NCI-H748 (cell line): ENCODE measurements at regions not wholly inside any gene's neighbourhood (a gene's known extent, or its start where the extent isn't known, plus 50 kb on each side); places are given as distances from the start of the nearest gene placed in this dataset.
"Not testable (repeated sequence)": the region's sequence is repeated elsewhere in the genome, so short reads cannot be mapped to it uniquely, and the experiment has no call there.

Experiments
- DNase-seq: peaks from one replicate; lab custom pipeline; 2025; ENCODE audit not compliant: unreplicated experiment; lab: John Stamatoyannopoulos, UW

DNA sequence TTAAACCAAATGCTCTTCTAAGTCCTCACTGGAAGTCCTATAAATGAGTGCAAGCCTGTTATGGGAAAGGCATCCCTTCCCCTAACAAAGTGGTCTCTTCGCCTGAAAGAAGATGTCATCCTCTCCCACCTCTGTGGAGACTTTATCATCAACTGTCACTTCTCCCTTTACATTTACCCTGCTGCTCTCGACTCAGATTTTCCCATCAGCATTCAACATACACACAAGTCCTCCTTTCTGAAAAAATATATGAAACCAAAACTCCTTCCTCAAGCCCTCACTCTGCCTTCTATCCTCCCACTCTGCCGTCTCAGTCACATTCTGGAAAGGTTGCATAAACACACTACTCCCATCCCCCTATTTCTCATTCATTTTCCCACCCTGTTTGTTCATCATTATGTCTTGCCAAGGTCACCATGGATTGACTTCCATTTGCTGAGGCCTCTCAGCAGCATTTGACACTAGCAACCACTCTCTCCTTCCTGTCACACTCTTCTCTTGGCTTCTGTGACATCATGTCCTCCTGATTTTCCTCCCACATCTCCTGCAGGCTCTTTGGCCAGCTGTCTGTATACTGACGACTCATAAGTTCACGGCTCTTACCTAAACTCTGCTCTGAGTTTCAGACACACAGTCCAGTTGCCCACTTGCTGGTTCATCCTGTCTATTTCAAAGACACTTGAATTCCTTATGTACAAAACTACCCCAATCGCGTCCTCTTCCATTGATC, 70.3 kb upstream of the SMAD3 start:
- no peak for DNase-seq

DNA sequence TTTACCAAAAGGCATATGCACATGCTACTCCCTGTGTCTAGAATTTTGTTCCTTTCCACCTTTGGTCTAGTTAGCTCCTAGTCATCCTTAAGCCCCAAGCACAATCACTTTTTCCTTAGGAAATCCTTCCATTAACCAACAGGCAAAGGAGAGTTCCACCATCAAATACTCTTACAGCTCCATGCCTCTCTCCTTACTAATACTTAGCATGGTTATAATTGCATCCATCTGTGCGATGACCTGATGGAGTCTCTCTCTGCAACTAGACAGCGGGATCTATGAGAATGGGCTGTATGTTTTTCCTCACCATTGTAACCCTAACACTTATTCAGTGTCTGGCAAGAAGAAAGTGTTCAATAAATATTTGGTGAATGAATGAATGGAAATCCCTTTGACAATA, 69.3 kb upstream of the SMAD3 start:
- no peak for DNase-seq

DNA sequence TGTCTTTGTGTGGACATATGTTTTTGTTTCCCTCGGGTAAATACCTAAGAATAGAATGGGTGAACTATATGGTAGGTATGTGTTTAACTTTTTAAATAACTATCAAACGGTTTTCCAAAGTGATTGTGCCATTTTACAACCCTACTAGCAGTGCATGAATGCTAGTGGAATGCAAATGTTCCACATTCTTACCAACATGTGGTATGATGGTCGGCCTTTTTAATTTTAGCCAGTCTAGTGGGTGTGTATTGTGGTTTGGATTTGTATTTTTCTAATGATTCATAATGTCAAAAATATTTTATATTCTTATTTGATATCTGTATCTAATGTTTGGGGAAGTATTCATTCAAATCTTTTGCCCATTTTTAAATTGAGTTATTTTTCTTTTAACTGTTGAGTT, 68.2 kb upstream of the SMAD3 start:
- no peak for DNase-seq

DNA sequence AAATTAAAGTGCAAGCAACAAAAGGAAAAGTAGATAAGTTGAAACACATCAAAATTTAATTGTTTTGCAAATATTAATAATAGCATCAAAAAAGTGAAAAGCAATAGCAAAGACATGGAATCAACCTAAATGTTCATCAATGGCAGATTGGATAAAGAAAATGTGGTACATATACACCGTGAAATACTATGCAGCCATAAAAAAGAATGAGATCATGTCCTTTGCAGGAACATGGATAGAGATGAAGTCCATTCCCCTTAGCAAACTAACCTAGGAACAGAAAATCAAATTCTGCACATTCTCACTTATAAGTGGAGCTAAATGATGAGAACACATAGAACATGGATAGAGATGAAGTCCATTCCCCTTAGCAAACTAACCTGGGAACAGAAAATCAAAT, 67.2 kb upstream of the SMAD3 start:
- DNase-seq: not testable (repeated sequence)

DNA sequence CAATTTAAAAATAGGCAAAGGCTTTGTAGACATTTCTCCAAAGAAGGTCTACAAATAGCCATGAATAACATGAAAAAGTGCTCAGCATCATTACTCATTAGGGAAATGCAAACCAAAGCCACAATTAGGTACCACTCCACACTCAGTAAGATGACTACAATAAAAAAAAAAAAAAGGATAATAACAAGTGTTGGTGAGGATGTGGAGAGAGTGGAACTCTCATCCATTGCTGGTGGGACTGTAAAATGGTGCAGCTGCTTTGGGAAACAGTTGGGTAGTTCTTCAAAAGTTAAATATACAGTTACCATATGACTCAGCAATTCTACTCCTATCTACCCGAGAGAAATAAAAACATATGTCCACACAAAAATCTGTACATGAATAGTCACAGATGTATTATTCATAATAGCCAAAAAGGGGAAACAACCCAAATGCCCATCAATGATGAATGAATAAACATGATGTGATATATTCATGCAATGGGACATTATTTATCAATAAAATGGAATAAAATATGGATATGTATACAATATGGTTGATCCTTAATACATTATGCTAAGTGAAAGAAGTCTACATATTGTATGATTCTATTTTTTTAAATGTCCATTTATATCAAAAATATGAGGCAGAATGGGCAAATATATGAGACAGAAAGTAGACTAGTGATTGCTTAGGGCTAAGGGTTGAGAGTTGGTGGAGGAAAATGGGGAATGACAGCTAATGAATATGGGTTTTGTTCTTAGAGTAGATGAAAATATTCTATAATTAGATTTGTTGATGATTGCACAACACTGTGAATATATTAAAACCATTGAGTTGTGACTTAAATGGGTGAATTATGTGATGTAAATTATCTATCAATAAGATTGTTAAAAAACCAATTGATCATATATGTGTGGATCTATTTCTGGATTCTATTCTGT, 66.1 kb upstream of the SMAD3 start:
- DNase-seq: no peak

GRCh38 chr15:67000896-67001295, 64.5 kb upstream of the SMAD3 start:
- no peak for DNase-seq

DNA sequence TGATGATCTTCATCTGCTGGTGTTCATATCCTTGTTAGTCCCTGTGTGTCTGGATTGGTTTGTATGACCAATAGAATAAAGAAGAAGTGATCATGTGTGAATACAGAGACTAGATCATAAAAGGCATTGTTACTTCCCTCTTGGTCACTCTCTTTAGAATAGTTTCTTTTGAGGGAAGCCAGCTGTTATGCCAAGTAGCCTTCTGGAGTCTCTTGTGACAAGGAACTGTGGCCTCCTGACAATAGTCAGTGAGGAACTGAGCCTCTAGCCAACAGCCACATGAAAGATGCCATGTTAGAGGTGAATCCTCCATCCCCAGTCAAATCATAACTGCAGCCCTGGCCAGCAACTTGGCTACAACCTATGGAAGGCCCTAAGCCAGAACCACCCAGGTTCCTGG, 63.0 kb upstream of the SMAD3 start:
- no peak for DNase-seq

- no peak for DNase-seq
Observed at GRCh38 chr15:67003586-67003985, 61.8 kb upstream of the SMAD3 start.

DNA sequence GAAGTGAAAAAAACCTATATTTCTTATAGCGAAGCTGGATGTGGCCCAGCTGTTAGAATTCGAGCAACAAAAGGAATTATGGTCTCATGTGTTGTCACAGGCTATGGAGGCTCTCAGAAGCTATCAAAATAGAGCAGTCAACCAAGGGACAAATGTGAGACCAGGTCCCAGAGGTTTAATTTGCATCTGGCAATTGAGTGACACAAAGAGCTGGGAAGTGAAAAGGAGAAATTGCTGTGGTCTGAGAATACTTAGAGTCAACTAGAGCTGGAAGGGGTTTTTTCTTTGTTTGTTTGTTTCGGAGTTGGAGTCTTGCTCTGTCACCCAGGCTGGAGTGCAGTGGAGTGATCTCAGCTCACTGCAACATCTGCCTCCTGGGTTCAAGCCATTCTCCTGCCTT, 61.3 kb upstream of the SMAD3 start:
- no peak for DNase-seq

- no peak for DNase-seq
Observed at GRCh38 chr15:67005294-67005996, 60.0 kb upstream of the SMAD3 start.

DNA sequence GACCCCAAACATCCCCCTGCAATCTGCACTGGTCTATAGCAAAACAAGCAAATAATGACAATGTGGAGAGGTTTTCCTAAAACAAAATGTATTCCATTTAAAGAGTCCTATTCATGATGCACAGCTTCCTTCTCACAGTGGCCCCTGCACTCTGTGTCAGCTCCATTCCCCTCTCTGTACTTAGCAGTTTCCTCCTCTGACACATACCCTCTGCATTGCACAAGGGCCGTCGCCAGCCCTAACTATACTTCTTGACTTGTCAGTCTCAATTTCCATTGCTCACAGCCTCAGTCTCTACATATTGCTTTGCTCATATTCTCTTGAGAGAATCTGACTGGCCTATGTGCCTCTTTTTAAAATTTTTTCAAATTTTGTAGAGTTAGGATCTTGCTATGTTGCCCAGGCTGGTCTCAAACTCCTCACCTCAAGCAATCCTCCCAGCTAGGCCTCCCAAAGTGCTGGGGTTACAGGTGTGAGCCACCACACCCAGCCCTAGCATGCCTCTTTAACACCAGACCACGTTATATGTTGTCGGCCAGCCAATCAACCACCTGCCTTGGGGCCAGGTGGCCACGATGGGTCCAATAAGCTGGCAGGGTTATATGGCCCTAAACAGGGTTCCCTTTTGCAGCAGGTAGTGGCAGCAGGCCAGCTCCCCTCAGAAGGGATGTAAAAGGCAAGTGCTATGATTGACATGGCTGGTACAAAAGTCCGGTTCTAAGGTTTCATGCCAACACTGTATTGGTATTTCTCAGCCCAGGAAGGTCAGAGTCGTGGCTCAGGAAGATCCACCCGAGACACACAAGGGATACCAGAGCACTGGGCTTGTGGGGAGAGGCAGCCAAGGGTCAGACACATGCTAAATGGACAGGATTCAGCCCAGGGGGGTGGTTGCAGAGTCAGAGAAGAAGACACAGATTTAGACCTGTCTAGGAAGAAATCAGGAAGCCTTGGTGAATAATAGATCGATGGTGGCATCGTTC, 59.0 kb upstream of the SMAD3 start:
- DNase-seq: no peak

GRCh38 chr15:67009576-67010569, 55.5 kb upstream of the SMAD3 start:
- no peak for DNase-seq

DNA sequence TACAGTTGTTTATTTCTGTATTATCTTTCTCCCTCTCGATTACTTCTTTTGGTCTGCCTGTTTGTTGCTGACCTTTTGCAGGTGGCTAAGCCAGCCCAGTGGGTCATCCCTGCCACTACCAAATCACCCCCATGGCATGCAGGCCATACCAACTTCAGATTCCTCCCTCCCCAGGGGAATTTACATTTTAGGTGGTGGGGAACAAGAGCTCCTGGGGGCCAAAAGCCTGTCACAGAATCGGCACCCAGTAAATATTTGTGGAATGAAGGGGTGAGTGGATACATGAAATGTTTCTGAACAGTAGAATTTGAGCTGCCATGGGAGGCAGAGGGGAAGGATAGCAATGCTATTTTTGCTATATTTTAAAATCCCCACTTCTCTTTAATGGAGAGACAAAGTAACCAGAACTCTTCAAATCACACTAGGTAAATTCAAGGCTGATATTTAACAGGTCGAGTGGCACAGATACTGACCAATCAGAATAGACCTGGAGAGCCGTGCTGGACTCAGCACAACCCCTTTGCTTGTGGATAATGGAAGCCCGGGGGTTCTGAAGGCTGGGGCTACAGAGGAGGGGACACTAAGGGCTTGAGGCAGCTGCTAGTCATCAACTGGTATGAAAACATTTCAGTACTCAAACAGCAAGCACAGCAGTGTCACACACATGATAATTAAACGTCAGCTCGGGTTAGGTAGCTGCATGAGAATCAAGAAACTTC, 54.3 kb upstream of the SMAD3 start:
- DNase-seq: no peak

- DNase-seq: no peak
Observed at GRCh38 chr15:67011617-67012005, 53.8 kb upstream of the SMAD3 start.

DNA sequence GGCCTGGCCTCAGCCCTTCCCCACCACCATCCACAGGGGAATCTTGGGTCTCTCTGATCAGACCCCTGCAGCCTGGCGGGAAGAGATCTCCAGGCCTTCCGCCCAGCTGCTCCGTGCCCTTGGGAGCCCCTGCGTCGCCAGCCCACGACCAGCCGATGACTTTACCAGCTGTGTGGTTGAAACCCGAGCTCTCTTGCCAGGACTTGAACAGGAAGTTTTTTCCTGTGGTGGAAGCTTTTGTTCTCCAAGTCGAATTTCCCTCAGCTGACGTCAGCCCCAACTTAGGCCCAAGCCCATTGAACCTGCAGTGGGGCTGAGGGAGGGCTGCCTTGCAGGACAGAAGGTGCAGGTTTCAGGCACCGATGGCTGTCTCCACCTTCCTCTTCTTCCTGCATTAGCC, 51.7 kb upstream of the SMAD3 start:
- DNase-seq: no peak
